Neural cell (in vitro differentiated cells): ENCODE measurements at regions not wholly inside any gene's neighbourhood (a gene's known extent, or its start where the extent isn't known, plus 50 kb on each side); places are given as distances from the start of the nearest gene placed in this dataset.

Experiments
- H2AFZ ChIP-seq: fragments of 200-600, 300-800 bp; sonication (generic), shearing (Covaris generic); 2 replicates; pipeline ENCODE4 v1.6.0; 2014; ENCODE audit warnings: low read depth, mild to moderate bottlenecking, antibody characterized with exemption, low read length, moderate library complexity
- H3F3A ChIP-seq: fragments of 200-600 bp; shearing (Covaris generic); 2 replicates; pipeline ENCODE4 v1.6.1; 2016; ENCODE audit warnings: mild to moderate bottlenecking, moderate library complexity, mixed read lengths, antibody characterized with exemption, low read length; ENCODE audit not compliant: insufficient read depth, poor library complexity, severe bottlenecking
- H3K27ac ChIP-seq: fragments of 200-600, 300-800 bp; sonication (generic), shearing (Covaris generic); 2 replicates; pipeline ENCODE4 v1.5.1; 2014; ENCODE audit warnings: mild to moderate bottlenecking, low read length, moderate library complexity
- H3K27me3 ChIP-seq: fragments of 300-800, 200-600 bp; sonication (generic), shearing (Covaris generic); 2 replicates; pipeline ENCODE4 v1.6.0; 2014; ENCODE audit warnings: mild to moderate bottlenecking, low read depth, low read length, moderate library complexity; ENCODE audit not compliant: insufficient read depth
- H3K36me3 ChIP-seq: fragments of 300-800, 200-600 bp; sonication (generic), shearing (Covaris generic); 2 replicates; pipeline ENCODE4 v1.5.1; 2014; ENCODE audit warnings: mild to moderate bottlenecking, antibody characterized with exemption, low read length, moderate library complexity; ENCODE audit not compliant: insufficient read depth
- H3K4me2 ChIP-seq: fragments of 300-800, 200-600 bp; sonication (generic), shearing (Covaris generic); 2 replicates; pipeline ENCODE4 v1.6.0; 2014; ENCODE audit warnings: mild to moderate bottlenecking, low read length
- H3K4me3 ChIP-seq: fragments of 300-800, 200-600 bp; sonication (generic), shearing (Covaris generic); 2 replicates; pipeline ENCODE4 v1.5.1; 2014; ENCODE audit warnings: mild to moderate bottlenecking, low read length, moderate library complexity
- H3K79me2 ChIP-seq: fragments of 200-600 bp; shearing (Covaris generic); replicated peaks from 2 replicates; pipeline ENCODE4 v1.6.0; 2014; ENCODE audit warnings: mild to moderate bottlenecking, low read length, moderate library complexity; ENCODE audit not compliant: insufficient read depth
- H3K9ac ChIP-seq: fragments of 300-800, 200-600 bp; sonication (generic), shearing (Covaris generic); 2 replicates; pipeline ENCODE4 v1.6.1; 2016; ENCODE audit warnings: mild to moderate bottlenecking, low read length, mixed read lengths
- H3K9me2 ChIP-seq: fragments of 200-600 bp; shearing (Covaris generic); 2 replicates; pipeline ENCODE4 v1.6.1; 2016; ENCODE audit warnings: mild to moderate bottlenecking, low read length, mixed read lengths; ENCODE audit not compliant: insufficient read depth
- H3K9me3 ChIP-seq: fragments of 200-600, 300-800 bp; sonication (generic), shearing (Covaris generic); 2 replicates; pipeline ENCODE4 v1.6.1; 2016; ENCODE audit warnings: mild to moderate bottlenecking, mixed run types, low read length, moderate library complexity, mixed read lengths
- H4K20me1 ChIP-seq: fragments of 200-600 bp; shearing (Covaris generic); 2 replicates; pipeline ENCODE4 v1.6.1; 2016; ENCODE audit warnings: mild to moderate bottlenecking, mixed run types; ENCODE audit not compliant: insufficient read depth
- CTCF ChIP-seq: fragments of 450-650 bp; IDR thresholded peaks from 2 replicates; pipeline ENCODE4 v1.5.1; 2014; ENCODE audit warnings: antibody characterized with exemption, mild to moderate bottlenecking, moderate library complexity; ENCODE audit not compliant: poor library complexity, severe bottlenecking
- EP300 ChIP-seq: fragments of 450-650 bp; conservative IDR thresholded peaks from 2 replicates; pipeline ENCODE4 v1.6.1; 2014; ENCODE audit warnings: antibody characterized with exemption, mild to moderate bottlenecking, moderate library complexity; ENCODE audit not compliant: poor library complexity, severe bottlenecking
- EZH2 ChIP-seq: fragments of 200-600, 300-800 bp; shearing (Covaris generic), sonication (generic); IDR thresholded peaks from 2 replicates; pipeline ENCODE4 v1.6.1; 2014; ENCODE audit warnings: antibody characterized with exemption, low read length, borderline replicate concordance, mild to moderate bottlenecking; ENCODE audit not compliant: insufficient read depth, poor library complexity, severe bottlenecking
- MXI1 ChIP-seq: fragments of 450-650 bp; conservative IDR thresholded peaks from 2 replicates; pipeline ENCODE4 v1.6.1; 2014; ENCODE audit warnings: antibody characterized with exemption, mild to moderate bottlenecking; ENCODE audit not compliant: poor library complexity, severe bottlenecking
- POLR2AphosphoS5 ChIP-seq: IDR thresholded peaks from 2 replicates; pipeline ENCODE4 v1.6.1; 2012
- RAD21 ChIP-seq: fragments of 450-650 bp; conservative IDR thresholded peaks from 2 replicates; pipeline ENCODE4 v1.6.1; 2014; ENCODE audit warnings: antibody characterized with exemption, mild to moderate bottlenecking, moderate library complexity
- REST ChIP-seq: IDR thresholded peaks from 2 replicates; pipeline ENCODE4 v1.6.1; 2012; ENCODE audit warnings: borderline replicate concordance
- SMC3 ChIP-seq: fragments of 450-650 bp; conservative IDR thresholded peaks from 2 replicates; pipeline ENCODE4 v1.6.1; 2014; ENCODE audit warnings: antibody characterized with exemption, mild to moderate bottlenecking, moderate library complexity; ENCODE audit not compliant: poor library complexity
- TAF1 ChIP-seq: IDR thresholded peaks from 2 replicates; pipeline ENCODE4 v1.6.1; 2012; ENCODE audit warnings: low read depth

GRCh38 chr1:58249737-58250586 lies 296.6 kb downstream of the OMA1 start:
- H4K20me1 ChIP-seq, result no peaks in the 10 kb centered on the region
- peak overlapping the region; percentile 65 for H2AFZ ChIP-seq
- H3F3A ChIP-seq, result peaks cover 3% of the 10 kb centered on the region
- peak overlapping the region; percentile 79 for H3K9ac ChIP-seq
- peak; percentile 68 for TF ChIP-seq RAD21
- no peak for TF ChIP-seq EZH2
- TF ChIP-seq MXI1, result peak; percentile 64
- TF ChIP-seq SMC3, result peak; percentile 61
- TF ChIP-seq POLR2AphosphoS5, result peak; percentile 79
- TF ChIP-seq EP300, result peak; percentile 23
- TF ChIP-seq CTCF, result peak; percentile 43
- TF ChIP-seq TAF1, result peak; percentile 92
- TF ChIP-seq REST, result peak; percentile 67
- H3K79me2 ChIP-seq, result no peaks in the 10 kb centered on the region
- H3K9me2 ChIP-seq, result no peaks in the 10 kb centered on the region
- no peaks in the 10 kb centered on the region for H3K36me3 ChIP-seq
- no peaks in the 10 kb centered on the region for H3K9me3 ChIP-seq
- H3K27me3 ChIP-seq, result peaks cover 10% of the 10 kb centered on the region
- H3K27ac ChIP-seq, result peak overlapping the region; percentile 82
- H3K4me2 ChIP-seq, result peak overlapping the region; percentile 99
- H3K4me3 ChIP-seq, result peak overlapping the region; percentile 94

- Histone ChIP-seq H3K27ac (peak overlapping the region; percentile 82), H3F3A (peaks cover 3% of the 10 kb centered on the region), H3K27me3 (peaks cover 10% of the 10 kb centered on the region), H3K4me2 (peak overlapping the region; percentile 99), H3K9ac (peak overlapping the region; percentile 79), H3K9me2 (no peaks in the 10 kb centered on the region), H3K9me3 (no peaks in the 10 kb centered on the region), H3K4me3 (peak overlapping the region; percentile 94), H4K20me1 (no peaks in the 10 kb centered on the region), H3K36me3 (no peaks in the 10 kb centered on the region), H3K79me2 (no peaks in the 10 kb centered on the region), H2AFZ (no peak overlapping the region)
- TF ChIP-seq SMC3 (no peak), TAF1 (no peak), CTCF (no peak), EP300 (no peak), REST (no peak), POLR2AphosphoS5 (no peak)
These were observed 297.2 kb downstream of the OMA1 start for GRCh38 chr1:58249388-58249736.
